C4-2B (cell line): ENCODE measurements at regions not wholly inside any gene's neighbourhood (a gene's known extent, or its start where the extent isn't known, plus 50 kb on each side); places are given as distances from the start of the nearest gene placed in this dataset.

Source experiments
- H3K27ac ChIP-seq: fragments of 450-650 bp; 2 replicates; pipeline ENCODE4 v1.5.1; 2017
- ZFX ChIP-seq: fragments of 450-650 bp; IDR thresholded peaks from 2 replicates; pipeline ENCODE4 v1.6.1; 2017
- TF ChIP-seq, protein P1 (sequence below): fragments of 450-650 bp; conservative IDR thresholded peaks from 2 replicates; pipeline ENCODE4 v1.5.1; 2017; ENCODE audit warnings: mild to moderate bottlenecking

DNA sequence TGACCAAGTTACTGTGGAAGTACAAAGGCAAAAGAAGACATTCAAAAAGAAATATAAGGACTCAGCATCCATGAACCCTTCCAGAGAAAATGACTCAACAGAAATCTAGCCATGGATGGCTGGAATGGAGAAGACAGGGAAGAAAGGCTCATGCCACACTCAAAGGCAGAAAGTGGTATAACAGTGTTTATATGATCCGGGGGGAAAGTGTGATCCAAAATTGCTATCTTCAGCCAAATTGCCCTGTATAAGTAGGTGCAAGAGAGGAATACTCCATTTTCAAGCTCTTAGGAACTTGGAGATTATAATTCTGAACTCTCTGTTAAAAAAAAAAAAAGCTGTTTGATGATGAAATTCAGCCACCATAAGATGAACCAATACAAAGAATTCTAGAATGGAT is 81.8 kb upstream of the TENM4 start:
- TF ChIP-seq, protein P1, sequence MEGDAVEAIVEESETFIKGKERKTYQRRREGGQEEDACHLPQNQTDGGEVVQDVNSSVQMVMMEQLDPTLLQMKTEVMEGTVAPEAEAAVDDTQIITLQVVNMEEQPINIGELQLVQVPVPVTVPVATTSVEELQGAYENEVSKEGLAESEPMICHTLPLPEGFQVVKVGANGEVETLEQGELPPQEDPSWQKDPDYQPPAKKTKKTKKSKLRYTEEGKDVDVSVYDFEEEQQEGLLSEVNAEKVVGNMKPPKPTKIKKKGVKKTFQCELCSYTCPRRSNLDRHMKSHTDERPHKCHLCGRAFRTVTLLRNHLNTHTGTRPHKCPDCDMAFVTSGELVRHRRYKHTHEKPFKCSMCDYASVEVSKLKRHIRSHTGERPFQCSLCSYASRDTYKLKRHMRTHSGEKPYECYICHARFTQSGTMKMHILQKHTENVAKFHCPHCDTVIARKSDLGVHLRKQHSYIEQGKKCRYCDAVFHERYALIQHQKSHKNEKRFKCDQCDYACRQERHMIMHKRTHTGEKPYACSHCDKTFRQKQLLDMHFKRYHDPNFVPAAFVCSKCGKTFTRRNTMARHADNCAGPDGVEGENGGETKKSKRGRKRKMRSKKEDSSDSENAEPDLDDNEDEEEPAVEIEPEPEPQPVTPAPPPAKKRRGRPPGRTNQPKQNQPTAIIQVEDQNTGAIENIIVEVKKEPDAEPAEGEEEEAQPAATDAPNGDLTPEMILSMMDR = no peak
- TF ChIP-seq ZFX = no peak
- H3K27ac ChIP-seq = no peak overlapping the region

- TF ChIP-seq ZFX = no peak
- TF ChIP-seq, protein P1 = no peak
Observed at GRCh38 chr11:79520086-79520485, 79.3 kb upstream of the TENM4 start.

DNA sequence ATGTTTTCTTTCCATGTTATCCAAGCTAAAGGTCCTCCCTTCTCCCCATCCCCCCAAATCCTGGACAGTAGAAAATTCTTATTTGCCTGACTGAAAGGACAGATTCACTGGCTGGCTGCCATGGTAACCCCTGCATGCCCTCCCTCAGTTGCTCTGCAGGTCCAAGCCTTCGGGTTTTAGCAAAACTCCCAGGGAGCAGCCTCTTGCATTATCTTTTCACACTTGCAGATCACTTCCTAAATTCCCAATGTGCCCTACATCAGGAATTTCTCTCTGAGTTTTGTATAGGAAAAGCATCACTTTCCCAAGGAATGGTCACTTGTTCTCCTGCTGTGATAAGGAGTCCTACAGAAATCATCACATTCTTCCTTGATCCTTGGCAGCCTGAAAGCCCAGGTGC is 75.0 kb upstream of the TENM4 start:
- H3K27ac ChIP-seq = no peak overlapping the region
- TF ChIP-seq ZFX = no peak
- TF ChIP-seq, protein P1 = no peak

More at GRCh38 chr11:79520086-79520485, 79.3 kb upstream of the TENM4 start:
- no peak overlapping the region for H3K27ac ChIP-seq

- TF ChIP-seq, protein P1 = no peak
- no peak for TF ChIP-seq ZFX
- no peak overlapping the region for H3K27ac ChIP-seq
Observed at GRCh38 chr11:79514695-79515094, 73.9 kb upstream of the TENM4 start.

- TF ChIP-seq ZFX = no peak
- TF ChIP-seq, protein P1 = no peak
- H3K27ac ChIP-seq = no peak overlapping the region
Observed at GRCh38 chr11:79514290-79514689, 73.5 kb upstream of the TENM4 start.

- H3K27ac ChIP-seq = no peak overlapping the region
- TF ChIP-seq ZFX = no peak
- TF ChIP-seq, protein P1 = no peak
Observed at GRCh38 chr11:79512706-79513469, 72.1 kb upstream of the TENM4 start.

DNA sequence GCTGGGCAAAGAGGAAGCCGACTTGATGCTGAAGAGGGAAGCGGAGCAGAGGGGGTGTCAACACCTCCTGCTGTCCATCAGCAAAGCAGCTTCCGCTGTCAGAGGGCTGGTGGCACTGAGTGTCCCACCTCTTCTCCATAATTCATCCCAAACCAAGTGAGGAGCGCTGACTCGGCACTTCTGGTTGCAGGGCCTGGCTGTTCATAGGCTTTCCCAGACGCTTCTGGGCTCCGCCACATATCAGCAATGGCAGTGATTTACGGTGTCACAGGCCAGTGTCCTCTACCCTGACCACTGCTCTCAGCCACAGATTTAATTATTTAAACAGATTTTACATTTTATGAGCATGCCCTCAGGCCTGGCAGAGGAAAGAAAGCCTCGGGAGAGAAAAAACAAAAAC is 70.1 kb upstream of the TENM4 start:
- no peak overlapping the region for H3K27ac ChIP-seq
- TF ChIP-seq ZFX = no peak

- H3K27ac ChIP-seq = no peak overlapping the region
- no peak for TF ChIP-seq ZFX
- TF ChIP-seq, protein P1 = no peak
Observed at GRCh38 chr11:79508461-79508860, 67.6 kb upstream of the TENM4 start.
